ENCODE measurements at regions not wholly inside any gene's neighbourhood (a gene's known extent, or its start where the extent isn't known, plus 50 kb on each side); places are given as distances from the start of the nearest gene placed in this dataset.

DNA sequence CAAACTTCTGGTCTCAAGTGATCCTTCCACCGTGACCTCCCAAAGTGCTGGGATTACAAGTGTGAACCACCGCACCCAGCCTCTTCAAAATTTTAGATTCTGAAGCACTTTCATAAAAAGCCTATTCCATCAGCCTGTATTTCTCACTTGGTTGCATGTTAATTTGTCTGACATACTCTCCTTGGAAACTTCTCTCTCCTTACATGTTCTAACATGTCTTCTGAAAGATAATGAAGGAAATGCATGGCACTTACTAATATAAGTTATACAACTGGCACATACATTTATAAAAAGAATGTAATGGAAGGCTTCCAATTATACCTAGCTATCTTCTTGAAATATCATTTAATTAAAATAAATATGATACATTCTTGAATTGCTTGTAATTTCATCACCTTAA, 597.5 kb downstream of the TBC1D32 start:
- TF ChIP-seq, protein P1, sequence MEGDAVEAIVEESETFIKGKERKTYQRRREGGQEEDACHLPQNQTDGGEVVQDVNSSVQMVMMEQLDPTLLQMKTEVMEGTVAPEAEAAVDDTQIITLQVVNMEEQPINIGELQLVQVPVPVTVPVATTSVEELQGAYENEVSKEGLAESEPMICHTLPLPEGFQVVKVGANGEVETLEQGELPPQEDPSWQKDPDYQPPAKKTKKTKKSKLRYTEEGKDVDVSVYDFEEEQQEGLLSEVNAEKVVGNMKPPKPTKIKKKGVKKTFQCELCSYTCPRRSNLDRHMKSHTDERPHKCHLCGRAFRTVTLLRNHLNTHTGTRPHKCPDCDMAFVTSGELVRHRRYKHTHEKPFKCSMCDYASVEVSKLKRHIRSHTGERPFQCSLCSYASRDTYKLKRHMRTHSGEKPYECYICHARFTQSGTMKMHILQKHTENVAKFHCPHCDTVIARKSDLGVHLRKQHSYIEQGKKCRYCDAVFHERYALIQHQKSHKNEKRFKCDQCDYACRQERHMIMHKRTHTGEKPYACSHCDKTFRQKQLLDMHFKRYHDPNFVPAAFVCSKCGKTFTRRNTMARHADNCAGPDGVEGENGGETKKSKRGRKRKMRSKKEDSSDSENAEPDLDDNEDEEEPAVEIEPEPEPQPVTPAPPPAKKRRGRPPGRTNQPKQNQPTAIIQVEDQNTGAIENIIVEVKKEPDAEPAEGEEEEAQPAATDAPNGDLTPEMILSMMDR (IDR thresholded peaks at IDR 0.05), result no peak
- TF ChIP-seq POLR2A (IDR thresholded peaks at IDR 0.05), result no peak

Data from lower leg skin (tissue), 3 donors.